ENCODE measurements at regions not wholly inside any gene's neighbourhood (a gene's known extent, or its start where the extent isn't known, plus 50 kb on each side); places are given as distances from the start of the nearest gene placed in this dataset.
A peak's percentile ranks its signal among the peaks of the same experiment; 100 is the strongest.
"Not testable (repeated sequence)": the region's sequence is repeated elsewhere in the genome, so short reads cannot be mapped to it uniquely, and the experiment has no call there.

DNA sequence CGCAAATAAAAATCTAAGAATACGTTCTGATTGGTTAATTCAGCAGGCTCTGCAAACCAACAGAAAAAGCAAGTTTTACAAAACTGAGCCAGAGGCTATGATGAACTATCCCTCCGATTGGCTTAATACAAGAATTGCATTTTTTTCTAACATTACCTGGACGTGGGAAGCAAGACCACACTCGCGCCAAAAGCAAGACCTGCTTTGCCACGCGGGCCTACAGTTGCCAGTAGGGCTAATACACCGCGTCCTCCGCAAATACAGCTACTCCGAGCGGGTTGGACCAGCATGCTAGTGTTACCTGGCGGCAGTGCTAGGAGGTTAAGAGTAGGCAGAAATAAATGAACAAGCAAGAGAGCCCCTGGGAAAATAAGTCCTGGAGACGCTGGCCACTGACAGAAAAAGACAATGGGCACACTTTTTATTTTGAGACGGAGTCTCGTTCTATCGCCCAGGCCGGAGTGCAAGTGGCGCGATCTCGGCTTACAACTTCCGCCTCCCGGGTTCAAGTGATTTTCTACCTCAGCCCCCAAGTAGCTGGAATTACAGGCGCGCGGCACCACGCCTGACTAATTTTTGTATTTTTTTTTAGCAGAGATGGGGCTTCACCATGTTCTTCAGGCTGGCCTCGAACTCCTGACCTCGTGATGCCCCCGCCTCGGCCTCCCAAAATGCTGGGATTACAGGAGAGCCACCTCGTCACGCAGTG, 131.9 kb upstream of the BTN3A2 start:
- Histone ChIP-seq H3K9me3 (ENCODE audit: low read length) (no peaks in the 10 kb centered on the region), H3K27me3 (ENCODE audit: insufficient read depth, low read length, poor library complexity, severe bottlenecking) (no peaks in the 10 kb centered on the region), H3K4me1 (ENCODE audit: insufficient read depth, low read length) (peaks cover 19% of the 10 kb centered on the region), H3K4me3 (ENCODE audit: low read length) (peak overlapping the region; percentile 94), H3K27ac (ENCODE audit: low read depth, low read length) (peak overlapping the region; percentile 88), H3K36me3 (ENCODE audit: insufficient read depth, low read length) (no peaks in the 10 kb centered on the region)
- H3K4me3 Mint-ChIP-seq = peak overlapping the region; percentile 87 to 95 (median 91)
- H3K9me3 Mint-ChIP-seq = no peaks in the 10 kb centered on the region
- H3K36me3 Mint-ChIP-seq = peaks cover 0 to 14% (median 0%) of the 10 kb centered on the region in 3 donors
- H3K27me3 Mint-ChIP-seq = peaks cover 0 to 5% of the 10 kb centered on the region in 2 donors
- ChIA-PET POLR2A (interaction anchor here (1.1 to 6.4 kb wide), 18 partner anchors 9 to 913 kb away, joined by 3 to 234 read pairs (median 30); a partner anchor contains a TSS), CTCF (interaction anchor here (0.8 to 6.3 kb wide), 18 partner anchors 8 to 1660 kb away, joined by 3 to 62 read pairs (median 7); a partner anchor contains a TSS)
- peak overlapping the region; percentile 87 to 98 (median 96) for H3K27ac Mint-ChIP-seq
- peaks cover 28 to 35% (median 32%) of the 10 kb centered on the region in 3 donors for H3K4me1 Mint-ChIP-seq
- DNase-seq = peak in 4 of 5 donors; percentile 23 to 63 (median 50)

- peak overlapping the region; percentile 87 to 98 (median 96) for H3K27ac Mint-ChIP-seq
- H3K27ac ChIP-seq (ENCODE audit: low read depth, low read length) = peak overlapping the region; percentile 88
- ChIA-PET CTCF (interaction anchor here (0.7 to 6.3 kb wide), 23 partner anchors 9 to 1659 kb away, joined by 3 to 62 read pairs (median 6); a partner anchor contains a TSS), POLR2A (interaction anchor here (0.7 to 6.4 kb wide), 32 partner anchors 9 to 1604 kb away, joined by 3 to 234 read pairs (median 6); a partner anchor contains a TSS)
- peaks cover 19% of the 10 kb centered on the region for H3K4me1 ChIP-seq (ENCODE audit: insufficient read depth, low read length)
- H3K36me3 Mint-ChIP-seq = peaks cover 0 to 14% (median 0%) of the 10 kb centered on the region in 3 donors
- no peaks in the 10 kb centered on the region for H3K27me3 ChIP-seq (ENCODE audit: insufficient read depth, low read length, poor library complexity, severe bottlenecking)
- DNase-seq = peak; percentile 46 to 83 (median 76)
- no peaks in the 10 kb centered on the region for H3K9me3 Mint-ChIP-seq
- H3K36me3 ChIP-seq (ENCODE audit: insufficient read depth, low read length) = no peaks in the 10 kb centered on the region
- H3K4me3 ChIP-seq (ENCODE audit: low read length) = peak overlapping the region; percentile 94
- peak overlapping the region; percentile 87 to 95 (median 91) for H3K4me3 Mint-ChIP-seq
- no peaks in the 10 kb centered on the region for H3K9me3 ChIP-seq (ENCODE audit: low read length)
- H3K27me3 Mint-ChIP-seq = peaks cover 0 to 5% of the 10 kb centered on the region in 2 donors
- peaks cover 28 to 35% (median 32%) of the 10 kb centered on the region in 3 donors for H3K4me1 Mint-ChIP-seq
These were observed 131.2 kb upstream of the BTN3A2 start for GRCh38 chr6:26233649-26234420.

- POLR2A ChIA-PET = interaction anchor here (0.6 to 6.4 kb wide), 30 partner anchors 9 to 1603 kb away, joined by 3 to 234 read pairs (median 6); a partner anchor contains a TSS
- Mint-ChIP-seq H3K27ac (peak overlapping the region; percentile 87 to 98 (median 96)), H3K4me3 (peak overlapping the region; percentile 87 to 95 (median 91)), H3K36me3 (peaks cover 0 to 14% (median 0%) of the 10 kb centered on the region in 3 donors), H3K27me3 (peaks cover 0 to 5% of the 10 kb centered on the region in 2 donors), H3K4me1 (peaks cover 28 to 35% (median 35%) of the 10 kb centered on the region in 3 donors), H3K9me3 (no peaks in the 10 kb centered on the region)
- no peaks in the 10 kb centered on the region for H3K9me3 ChIP-seq (ENCODE audit: low read length)
- CTCF ChIA-PET = interaction anchor here (0.7 to 6.3 kb wide), 18 partner anchors 9 to 208 kb away, joined by 3 to 62 read pairs (median 8); a partner anchor contains a TSS
- peak overlapping the region; percentile 88 for H3K27ac ChIP-seq (ENCODE audit: low read depth, low read length)
- H3K27me3 ChIP-seq (ENCODE audit: insufficient read depth, low read length, poor library complexity, severe bottlenecking) = no peaks in the 10 kb centered on the region
- H3K4me3 ChIP-seq (ENCODE audit: low read length) = peak overlapping the region; percentile 94
- H3K4me1 ChIP-seq (ENCODE audit: insufficient read depth, low read length) = peaks cover 19% of the 10 kb centered on the region
- H3K36me3 ChIP-seq (ENCODE audit: insufficient read depth, low read length) = no peaks in the 10 kb centered on the region
- DNase-seq = peak; percentile 38 to 84 (median 76)
These were observed 130.3 kb upstream of the BTN3A2 start for GRCh38 chr6:26234421-26235301.

GRCh38 chr6:26235302-26235670, 129.7 kb upstream of the BTN3A2 start:
- no peak for DNase-seq
- peak overlapping the region; percentile 94 for H3K4me3 ChIP-seq (ENCODE audit: low read length)
- no peaks in the 10 kb centered on the region for H3K9me3 ChIP-seq (ENCODE audit: low read length)
- H3K4me1 Mint-ChIP-seq = peaks cover 32 to 41% (median 39%) of the 10 kb centered on the region in 3 donors
- H3K36me3 ChIP-seq (ENCODE audit: insufficient read depth, low read length) = no peaks in the 10 kb centered on the region
- H3K36me3 Mint-ChIP-seq = peaks cover 0 to 16% (median 0%) of the 10 kb centered on the region in 3 donors
- H3K4me3 Mint-ChIP-seq = peak overlapping the region; percentile 87 to 95 (median 91)
- H3K27ac ChIP-seq (ENCODE audit: low read depth, low read length) = peak overlapping the region; percentile 88
- H3K4me1 ChIP-seq (ENCODE audit: insufficient read depth, low read length) = peaks cover 24% of the 10 kb centered on the region
- peak overlapping the region; percentile 87 to 98 (median 96) for H3K27ac Mint-ChIP-seq
- peaks cover 0 to 1% (median under 1%) of the 10 kb centered on the region in 5 donors for H3K9me3 Mint-ChIP-seq
- POLR2A ChIA-PET = interaction anchor here (0.7 to 6.4 kb wide), 18 partner anchors 8 to 899 kb away, joined by 3 to 234 read pairs (median 28); a partner anchor contains a TSS
- CTCF ChIA-PET = interaction anchor here (1.5 to 6.3 kb wide), 6 partner anchors 9 to 50 kb away, joined by 6 to 62 read pairs (median 31); a partner anchor contains a TSS
- peaks cover 0 to 5% of the 10 kb centered on the region in 2 donors for H3K27me3 Mint-ChIP-seq
- no peaks in the 10 kb centered on the region for H3K27me3 ChIP-seq (ENCODE audit: insufficient read depth, low read length, poor library complexity, severe bottlenecking)

- H3K36me3 ChIP-seq (ENCODE audit: insufficient read depth, low read length); H3K27ac ChIP-seq (ENCODE audit: low read depth, low read length); H3K27me3 Mint-ChIP-seq; H3K9me3 ChIP-seq (ENCODE audit: low read length); H3K4me3 ChIP-seq (ENCODE audit: low read length); DNase-seq; H3K27me3 ChIP-seq (ENCODE audit: insufficient read depth, low read length, poor library complexity, severe bottlenecking); H3K9me3 Mint-ChIP-seq: not testable (repeated sequence)
- Mint-ChIP-seq H3K4me3 (peak overlapping the region in 1 of 7 donors; percentile 93), H3K36me3 (peaks cover 0 to 14% (median 0%) of the 10 kb centered on the region in 3 donors), H3K4me1 (peaks cover 26 to 39% (median 39%) of the 10 kb centered on the region in 3 donors), H3K27ac (peak overlapping the region in 4 of 8 donors; percentile 21 to 97 (median 96))
- CTCF ChIA-PET = interaction anchor here (1.2 kb wide), 1 partner anchor 10 kb away, joined by 3 read pairs; no protein-coding TSS in a partner anchor
- POLR2A ChIA-PET = interaction anchor here (0.6 to 2.9 kb wide), 5 partner anchors 11 to 40 kb away, joined by 3 to 21 read pairs (median 6); a partner anchor contains a TSS
- peaks cover 16% of the 10 kb centered on the region for H3K4me1 ChIP-seq (ENCODE audit: insufficient read depth, low read length)
These were observed 125.6 kb upstream of the BTN3A2 start for GRCh38 chr6:26239415-26239814.

DNA sequence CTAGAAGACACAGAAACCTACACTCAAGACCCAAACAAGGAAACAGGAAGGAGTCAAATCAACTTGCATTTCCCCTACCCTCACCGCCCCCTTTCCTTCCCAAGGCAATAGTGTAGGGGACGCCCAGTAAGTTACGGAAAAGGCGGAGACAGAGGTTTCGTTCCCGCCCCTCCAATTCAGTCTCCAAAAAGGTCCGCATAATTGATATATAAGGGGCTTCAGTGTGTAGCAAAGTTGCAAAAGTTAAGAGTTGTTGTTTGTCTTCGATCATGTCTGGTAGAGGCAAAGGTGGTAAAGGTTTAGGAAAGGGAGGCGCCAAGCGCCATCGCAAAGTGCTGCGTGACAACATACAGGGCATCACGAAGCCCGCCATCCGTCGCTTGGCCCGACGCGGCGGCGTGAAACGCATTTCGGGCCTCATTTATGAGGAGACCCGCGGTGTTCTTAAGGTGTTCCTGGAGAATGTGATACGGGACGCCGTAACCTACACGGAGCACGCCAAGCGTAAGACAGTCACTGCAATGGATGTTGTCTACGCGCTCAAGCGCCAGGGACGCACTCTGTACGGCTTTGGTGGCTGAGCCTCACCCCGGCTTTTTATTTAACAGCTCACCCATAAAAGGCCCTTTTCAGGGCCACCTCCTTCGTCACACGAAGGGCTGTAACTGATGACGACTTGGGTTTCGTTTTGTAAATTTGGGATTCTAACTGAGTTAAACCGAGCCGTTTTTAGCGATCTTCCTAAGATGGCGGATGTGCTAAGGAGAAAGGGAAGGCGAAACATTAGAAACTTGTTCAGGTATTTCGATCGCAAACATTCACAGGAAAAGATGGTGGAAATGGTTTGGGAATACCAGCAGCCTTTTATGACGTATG, 124.6 kb upstream of the BTN3A2 start:
- CTCF ChIA-PET = interaction anchor here (1.0 to 2.3 kb wide), 3 partner anchors 9 to 30 kb away, joined by 3 to 12 read pairs (median 3); a partner anchor contains a TSS
- H3K4me3 Mint-ChIP-seq = peak overlapping the region; percentile 82 to 93 (median 85)
- peak overlapping the region; percentile 85 for H3K27ac ChIP-seq (ENCODE audit: low read depth, low read length)

More for the DNA sequence above, 124.6 kb upstream of the BTN3A2 start:
- peak; percentile 44 to 82 (median 81) for DNase-seq
- Mint-ChIP-seq H3K4me1 (peaks cover 19 to 31% (median 31%) of the 10 kb centered on the region in 3 donors), H3K27me3 (no peaks in the 10 kb centered on the region), H3K36me3 (peaks cover 0 to 7% (median 0%) of the 10 kb centered on the region in 3 donors), H3K9me3 (peaks cover 0 to 5% (median 4%) of the 10 kb centered on the region in 5 donors), H3K27ac (peak overlapping the region; percentile 94 to 99 (median 96))
- peak overlapping the region; percentile 63 for H3K4me3 ChIP-seq (ENCODE audit: low read length)
- H3K27me3 ChIP-seq (ENCODE audit: insufficient read depth, low read length, poor library complexity, severe bottlenecking) = no peaks in the 10 kb centered on the region
- peaks cover 13% of the 10 kb centered on the region for H3K4me1 ChIP-seq (ENCODE audit: insufficient read depth, low read length)
- POLR2A ChIA-PET = interaction anchor here (0.6 to 2.9 kb wide), 12 partner anchors 10 to 117 kb away, joined by 3 to 28 read pairs (median 6); a partner anchor contains a TSS
- H3K36me3 ChIP-seq (ENCODE audit: insufficient read depth, low read length) = no peaks in the 10 kb centered on the region
- no peaks in the 10 kb centered on the region for H3K9me3 ChIP-seq (ENCODE audit: low read length)

Measured in CD8-positive, alpha-beta memory T cell (primary cell).